Nephron (organoid): ENCODE measurements at regions not wholly inside any gene's neighbourhood (a gene's known extent, or its start where the extent isn't known, plus 50 kb on each side); places are given as distances from the start of the nearest gene placed in this dataset.
"Not testable (repeated sequence)": the region's sequence is repeated elsewhere in the genome, so short reads cannot be mapped to it uniquely, and the experiment has no call there.

Experiments used
- H3K27ac Mint-ChIP-seq, 3 experiments: 2 replicates each; pipeline ENCODE4 v1.8.0; 2020; ENCODE audit warnings: mixed read lengths in 3 of 3, mild to moderate bottlenecking in 2 of 3, moderate library complexity in 1 of 3
- H3K27me3 Mint-ChIP-seq: 2 replicates; pipeline ENCODE4 v1.8.0; 2021; ENCODE audit warnings: low read depth, mild to moderate bottlenecking, moderate library complexity, mixed read lengths
- H3K36me3 Mint-ChIP-seq: 2 replicates; pipeline ENCODE4 v1.8.0; 2020; ENCODE audit warnings: low read depth, mixed read lengths
- H3K4me1 Mint-ChIP-seq: 2 replicates; pipeline ENCODE4 v1.8.0; 2020; ENCODE audit warnings: mixed read lengths
- H3K4me3 Mint-ChIP-seq, 3 experiments: 2 replicates each; pipeline ENCODE4 v1.8.0; 2020; ENCODE audit warnings: mild to moderate bottlenecking in 3 of 3, mixed read lengths in 3 of 3, moderate library complexity in 2 of 3
- H3K9me3 Mint-ChIP-seq: 2 replicates; pipeline ENCODE4 v1.8.0; 2020; ENCODE audit warnings: mixed read lengths
- CTCF ChIP-seq, 3 experiments: fragments of 200-600 bp; sonication (generic); IDR thresholded peaks; one replicate each; pipeline ENCODE4 v1.5.0; 2021; ENCODE audit warnings: antibody characterized with exemption in 3 of 3; ENCODE audit not compliant: unreplicated experiment in 3 of 3

GRCh38 chr1:244150665-244151064 is 99.6 kb downstream of the ZBTB18 start:
- TF ChIP-seq CTCF (IDR thresholded peaks at IDR 0.05; ENCODE audit: unreplicated experiment in 3 of 3) = no peak
- peak overlapping the region in 1 of 3 experiments; percentile 75 for H3K27ac Mint-ChIP-seq
- H3K4me3 Mint-ChIP-seq = no peak overlapping the region
- no peaks in the 10 kb centered on the region for H3K9me3 Mint-ChIP-seq
- H3K4me1 Mint-ChIP-seq = peaks cover 28% of the 10 kb centered on the region
- no peaks in the 10 kb centered on the region for H3K36me3 Mint-ChIP-seq
- peaks cover 7% of the 10 kb centered on the region for H3K27me3 Mint-ChIP-seq

DNA sequence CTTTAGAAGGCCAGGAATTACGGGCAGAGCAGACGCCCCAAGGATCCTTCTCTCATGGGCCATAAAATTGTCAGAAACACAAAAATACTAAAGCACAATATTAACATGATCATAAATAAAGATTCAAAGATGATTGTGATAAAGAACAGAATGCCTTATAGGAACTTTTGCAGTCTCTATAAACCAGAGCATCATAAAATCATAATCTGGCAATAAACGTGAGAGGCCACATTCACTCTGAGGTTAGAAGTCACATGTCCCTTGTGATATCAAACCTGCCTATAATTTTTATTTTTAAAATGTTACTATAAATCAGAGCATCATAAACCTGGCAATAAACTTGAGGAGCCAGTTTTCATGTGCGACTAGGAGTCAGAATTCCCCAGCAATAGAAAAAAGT is 100.5 kb downstream of the ZBTB18 start:
- Mint-ChIP-seq H3K36me3 (no peaks in the 10 kb centered on the region), H3K4me1 (peaks cover 31% of the 10 kb centered on the region), H3K9me3 (no peaks in the 10 kb centered on the region), H3K4me3 (no peak overlapping the region), H3K27me3 (peaks cover 7% of the 10 kb centered on the region), H3K27ac (peak overlapping the region in 1 of 3 experiments; percentile 75)
- TF ChIP-seq CTCF (IDR thresholded peaks at IDR 0.05; ENCODE audit: unreplicated experiment in 3 of 3) = no peak

GRCh38 chr1:244154508-244154871 is 103.4 kb downstream of the ZBTB18 start:
- H3K27me3 Mint-ChIP-seq = no peaks in the 10 kb centered on the region
- H3K4me1 Mint-ChIP-seq = peaks cover 31% of the 10 kb centered on the region
- H3K36me3 Mint-ChIP-seq = no peaks in the 10 kb centered on the region
- H3K4me3 Mint-ChIP-seq = peak overlapping the region in 1 of 3 experiments; percentile 5
- H3K9me3 Mint-ChIP-seq = no peaks in the 10 kb centered on the region
- TF ChIP-seq CTCF (IDR thresholded peaks at IDR 0.05; ENCODE audit: unreplicated experiment in 3 of 3) = no peak
- H3K27ac Mint-ChIP-seq = peak overlapping the region; percentile 31 to 66 (median 34)

DNA sequence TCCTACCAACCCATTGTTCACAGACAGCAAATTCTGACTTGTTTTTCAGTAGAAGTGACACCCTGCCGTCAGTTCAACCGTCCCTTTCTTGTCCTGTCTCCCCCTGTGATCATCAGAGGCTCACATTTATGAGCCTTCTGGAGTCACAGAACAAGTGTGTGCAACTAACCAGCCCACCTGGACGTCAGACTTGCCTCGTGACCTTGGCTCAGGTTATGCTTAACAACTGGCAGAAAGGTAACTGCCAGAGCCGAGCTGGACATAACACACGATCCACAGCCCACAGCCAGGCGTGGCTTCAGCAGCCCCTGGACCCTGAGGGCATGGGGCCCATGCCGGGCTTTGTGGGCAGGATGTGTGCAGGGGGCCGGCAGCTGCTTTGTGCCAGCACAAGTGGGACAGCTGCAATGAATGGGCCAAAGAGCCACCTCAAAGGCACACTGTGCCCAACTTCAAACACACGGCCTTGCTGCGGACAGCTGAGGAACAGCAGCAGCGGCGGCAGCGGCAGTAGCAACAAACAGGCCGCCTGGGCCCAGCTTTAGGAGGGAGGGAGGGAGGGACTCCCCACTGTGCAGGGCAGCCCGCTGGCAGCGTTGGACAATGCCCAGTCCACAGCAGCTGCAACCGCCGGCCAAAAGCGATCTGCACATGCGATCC is 103.9 kb downstream of the ZBTB18 start:
- H3K9me3 Mint-ChIP-seq = no peaks in the 10 kb centered on the region
- H3K36me3 Mint-ChIP-seq = no peaks in the 10 kb centered on the region
- peak overlapping the region in 1 of 3 experiments; percentile 5 for H3K4me3 Mint-ChIP-seq
- TF ChIP-seq CTCF (IDR thresholded peaks at IDR 0.05; ENCODE audit: unreplicated experiment in 3 of 3) = no peak
- no peaks in the 10 kb centered on the region for H3K27me3 Mint-ChIP-seq
- peak overlapping the region; percentile 31 to 66 (median 34) for H3K27ac Mint-ChIP-seq
- peaks cover 28% of the 10 kb centered on the region for H3K4me1 Mint-ChIP-seq

GRCh38 chr1:244155661-244156060 is 104.6 kb downstream of the ZBTB18 start:
- no peak for TF ChIP-seq CTCF (IDR thresholded peaks at IDR 0.05; ENCODE audit: unreplicated experiment in 3 of 3)
- H3K27me3 Mint-ChIP-seq = no peaks in the 10 kb centered on the region
- no peaks in the 10 kb centered on the region for H3K9me3 Mint-ChIP-seq
- no peaks in the 10 kb centered on the region for H3K36me3 Mint-ChIP-seq
- no peak overlapping the region for H3K4me3 Mint-ChIP-seq
- H3K27ac Mint-ChIP-seq = peak overlapping the region in 1 of 3 experiments; percentile 31
- H3K4me1 Mint-ChIP-seq = peaks cover 22% of the 10 kb centered on the region

- not testable (repeated sequence) for H3K9me3 Mint-ChIP-seq
Observed at GRCh38 chr1:244156617-244157016, 105.5 kb downstream of the ZBTB18 start.

More at GRCh38 chr1:244156617-244157016, 105.5 kb downstream of the ZBTB18 start:
- H3K27ac Mint-ChIP-seq, H3K27me3 Mint-ChIP-seq, H3K4me3 Mint-ChIP-seq, H3K36me3 Mint-ChIP-seq: not testable (repeated sequence)
- peaks cover 16% of the 10 kb centered on the region for H3K4me1 Mint-ChIP-seq
